ENCODE measurements at regions not wholly inside any gene's neighbourhood (a gene's known extent, or its start where the extent isn't known, plus 50 kb on each side); places are given as distances from the start of the nearest gene placed in this dataset.

DNA sequence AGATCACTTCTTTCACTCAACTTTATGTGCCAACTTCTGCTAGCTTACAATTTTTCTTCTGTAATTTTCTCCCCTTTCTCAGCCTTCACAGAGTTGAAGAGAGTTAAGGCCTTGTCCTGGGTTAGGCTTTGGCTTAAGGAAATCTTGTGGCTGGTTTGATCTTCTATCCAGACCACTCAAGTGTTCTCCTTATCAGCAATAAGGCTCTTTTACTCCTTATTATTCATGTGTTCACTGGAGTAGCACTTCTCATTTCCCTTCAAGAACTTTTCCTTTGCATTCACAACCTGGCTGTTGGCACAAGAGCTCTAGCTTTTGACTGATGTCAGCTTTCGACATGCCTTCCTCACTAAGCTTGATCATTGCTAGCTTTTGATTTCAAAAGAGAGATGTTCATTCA, 86.9 kb upstream of the ALDH1B1 start:
- TF ChIP-seq POLR2A (IDR thresholded peaks at IDR 0.05; ENCODE audit: low read depth, low read length) = no peak
- no peak for TF ChIP-seq POLR2AphosphoS5 (IDR thresholded peaks at IDR 0.05; ENCODE audit: low read depth, low read length)
- TF ChIP-seq TAF1 (IDR thresholded peaks at IDR 0.05; ENCODE audit: borderline replicate concordance, low read depth, low read length) = no peak
